HG03457 (cell line): ENCODE measurements at regions not wholly inside any gene's neighbourhood (a gene's known extent, or its start where the extent isn't known, plus 50 kb on each side); places are given as distances from the start of the nearest gene placed in this dataset.

Source experiments
- ATAC-seq: cut with Tn5 transposase; IDR thresholded peaks from one replicate; pipeline ENCODE4 v1.9.1; 2021; ENCODE audit warnings: moderate number of reproducible peaks; ENCODE audit not compliant: unreplicated experiment

DNA sequence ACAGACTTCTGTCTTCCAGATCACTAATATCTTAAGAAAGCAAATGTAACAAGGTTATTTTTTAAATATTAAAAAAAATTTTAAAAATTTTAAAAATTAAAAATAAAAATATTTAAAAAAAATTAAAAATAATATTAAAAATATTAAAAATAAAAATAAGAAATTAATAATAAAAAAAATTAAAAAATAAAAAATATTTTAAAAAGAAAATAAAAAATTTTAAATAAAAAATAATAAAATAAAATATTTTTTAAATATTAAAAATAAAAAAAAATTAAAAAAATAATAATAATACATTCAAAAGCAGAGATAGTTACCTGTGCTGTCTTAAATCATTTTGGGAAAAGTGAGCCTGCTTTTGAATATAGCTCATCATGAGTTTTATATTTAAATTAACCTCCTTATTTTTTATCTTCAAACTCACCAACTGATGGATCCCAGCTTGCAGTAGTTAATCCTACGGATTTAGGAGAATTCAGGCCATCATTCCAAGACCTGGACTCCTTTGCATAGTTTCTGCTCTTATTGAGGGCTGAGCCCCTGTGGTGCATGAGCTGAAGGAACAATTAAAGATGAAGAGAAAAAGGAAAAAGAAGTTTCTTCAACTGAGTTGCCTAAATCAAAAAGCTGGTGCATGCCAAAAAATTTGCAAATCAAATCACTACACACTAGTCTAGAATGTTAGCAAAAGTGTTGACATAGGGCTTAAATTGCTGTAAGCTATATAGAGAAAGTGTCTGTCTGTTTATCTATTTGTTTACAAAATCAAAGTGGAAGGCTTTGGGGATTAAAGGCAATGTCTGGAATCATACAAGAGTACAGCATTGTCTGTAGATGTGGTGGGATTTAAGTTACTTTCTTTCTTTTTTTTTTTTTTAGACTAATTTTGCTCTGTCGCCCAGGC lies 50.5 kb upstream of the ZNF438 start:
- ATAC-seq, result no peak

GRCh38 chr10:31083765-31084184 lies 52.1 kb upstream of the ZNF438 start:
- no peak for ATAC-seq

DNA sequence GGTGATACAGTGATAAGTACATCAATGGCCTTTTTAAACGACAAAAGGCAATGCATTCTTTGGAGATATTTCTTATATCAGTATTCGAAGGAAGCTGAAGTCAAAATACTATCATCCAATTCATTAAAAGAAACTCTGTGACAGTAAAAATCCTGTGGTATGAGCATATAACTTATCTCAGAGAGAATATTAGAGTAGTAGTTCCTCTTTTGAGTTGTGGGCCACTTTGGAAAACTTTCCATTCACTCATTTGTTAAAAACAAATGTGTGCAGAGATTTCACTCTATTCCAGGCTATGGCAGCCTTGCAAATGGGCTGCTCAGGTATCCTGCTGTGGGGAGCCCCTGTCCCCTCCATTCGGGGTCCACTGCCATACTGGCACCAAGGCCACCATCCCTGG lies 55.3 kb upstream of the ZNF438 start:
- ATAC-seq, result no peak

DNA sequence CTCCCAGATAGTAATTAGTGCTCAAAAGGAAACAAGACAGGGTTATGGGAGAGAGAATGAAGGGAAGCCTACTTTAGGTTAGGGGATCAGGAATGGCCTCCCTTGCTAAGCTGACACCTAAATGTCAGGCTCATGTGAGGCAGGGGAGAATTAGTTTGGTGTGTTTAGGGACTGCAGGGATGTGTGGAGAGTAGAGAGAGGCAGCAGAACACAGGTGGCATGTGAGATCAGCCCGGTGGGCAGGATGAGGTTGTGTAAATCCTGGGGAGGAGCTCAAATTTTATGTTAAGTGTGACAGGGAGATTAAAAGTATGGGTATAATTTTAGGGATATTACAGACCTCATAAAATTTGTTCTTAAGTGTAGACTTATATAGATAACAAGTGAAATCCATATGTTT lies 56.2 kb upstream of the ZNF438 start:
- ATAC-seq, result no peak

DNA sequence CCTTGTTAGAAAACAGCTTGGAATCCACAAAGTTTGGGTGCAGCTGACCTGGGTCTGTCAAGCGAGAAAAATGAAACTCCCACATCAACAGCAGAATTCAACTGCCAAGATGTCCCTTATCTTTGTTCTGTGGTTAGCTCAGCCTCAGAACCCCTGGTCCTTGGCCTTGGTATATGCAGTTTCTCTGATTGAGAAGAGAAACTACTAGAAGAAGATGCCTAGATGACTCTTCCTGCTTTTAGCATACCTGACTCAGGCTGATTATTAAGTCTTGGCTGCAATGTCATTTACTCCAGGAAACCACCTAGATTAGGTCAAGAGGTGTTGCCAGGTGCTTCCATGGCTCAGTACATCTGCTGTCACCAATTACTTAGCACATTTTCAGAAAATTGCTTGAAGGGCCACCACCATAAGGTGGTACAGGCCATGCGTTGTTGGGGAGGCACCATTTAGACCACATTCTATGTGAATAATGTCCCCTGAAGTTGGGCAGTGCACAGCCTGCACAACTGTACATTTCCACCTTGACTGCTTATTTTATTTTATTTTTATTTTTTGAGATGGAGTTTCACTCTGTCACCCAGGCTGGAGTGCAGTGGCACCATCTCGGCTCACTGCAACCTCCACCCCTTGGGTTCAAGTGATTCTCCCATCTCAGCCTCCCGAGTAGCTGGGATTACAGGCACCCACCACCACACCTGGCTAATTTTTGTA lies 59.4 kb upstream of the ZNF438 start:
- ATAC-seq, result no peak

DNA sequence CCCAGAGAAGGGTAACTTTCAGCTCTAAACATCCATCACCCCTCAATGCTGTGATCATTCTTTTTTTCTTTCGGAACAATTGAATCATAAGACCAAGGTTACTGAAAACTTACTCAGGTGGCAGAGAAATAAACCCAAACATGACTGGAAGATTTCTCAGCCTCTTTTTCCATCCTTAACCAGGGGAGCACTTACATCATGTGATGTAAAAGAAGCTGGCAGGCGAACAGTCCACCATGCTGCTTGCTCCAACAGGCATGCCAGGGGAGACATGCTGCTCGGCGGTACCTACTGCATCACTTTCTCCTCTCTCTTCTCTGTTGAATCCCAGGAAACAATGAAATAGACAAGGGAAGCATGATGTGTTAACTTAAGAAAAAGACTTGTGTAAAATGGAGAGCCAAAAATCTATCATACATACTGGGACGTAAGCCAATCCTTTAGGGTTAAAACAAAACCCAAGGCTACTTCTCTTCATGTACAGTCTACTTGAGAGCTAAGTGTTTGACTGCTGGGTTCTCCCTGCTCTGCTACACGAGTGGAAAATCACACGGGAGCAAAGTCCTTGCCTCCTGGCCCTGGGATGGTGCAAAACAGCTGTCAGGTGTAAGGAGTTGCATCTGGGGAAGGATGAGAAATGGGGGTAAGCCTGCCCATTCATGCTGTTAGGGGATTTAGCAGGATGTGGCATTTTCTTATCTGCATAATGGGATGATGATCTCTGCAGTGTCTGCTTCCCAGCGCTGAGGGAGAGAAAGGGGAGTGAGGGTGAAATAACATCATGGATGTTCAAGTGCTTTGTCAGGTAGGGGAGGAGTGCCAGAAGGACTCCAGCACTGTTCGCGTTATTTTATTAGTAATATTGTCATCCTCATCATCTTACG lies 64.3 kb upstream of the ZNF438 start:
- ATAC-seq, result no peak

DNA sequence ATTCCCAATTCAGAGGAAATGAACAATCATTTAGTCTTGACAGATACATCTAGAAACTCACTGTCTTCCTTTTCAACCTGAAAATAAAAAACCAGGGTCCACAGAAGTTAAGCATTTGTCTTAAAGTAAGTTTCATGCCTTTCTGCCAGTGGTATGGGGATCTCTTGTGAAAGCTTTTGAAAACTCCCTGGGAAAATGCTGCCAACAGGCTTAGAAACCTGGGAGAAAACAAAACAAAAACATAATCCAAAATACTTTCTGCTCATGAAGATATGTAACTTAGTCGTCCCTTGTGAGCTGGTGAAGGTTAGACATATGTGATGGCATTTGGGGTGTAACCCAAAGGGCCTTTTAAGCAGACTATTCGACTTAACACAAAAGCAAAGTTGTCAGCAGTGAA lies 66.4 kb upstream of the ZNF438 start:
- no peak for ATAC-seq

DNA sequence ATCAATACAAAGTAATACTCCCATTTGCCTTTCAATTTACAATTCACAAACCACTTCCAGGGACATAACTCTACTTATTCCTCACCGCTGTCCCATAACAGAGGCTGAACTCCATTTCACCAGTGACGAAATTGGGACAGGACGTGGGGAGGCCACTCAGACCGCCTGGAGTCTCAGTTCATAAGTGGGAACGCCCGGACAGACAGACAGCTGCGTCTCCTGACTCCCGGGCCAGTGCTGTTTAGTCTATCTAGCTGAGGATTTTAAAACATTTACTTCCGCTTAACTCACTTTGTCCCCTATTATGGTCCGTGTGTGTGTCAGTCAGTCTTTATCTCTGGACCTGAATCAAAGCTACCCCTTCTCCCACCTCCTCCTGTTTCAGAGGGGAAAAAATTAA lies 67.4 kb upstream of the ZNF438 start:
- ATAC-seq, result no peak

DNA sequence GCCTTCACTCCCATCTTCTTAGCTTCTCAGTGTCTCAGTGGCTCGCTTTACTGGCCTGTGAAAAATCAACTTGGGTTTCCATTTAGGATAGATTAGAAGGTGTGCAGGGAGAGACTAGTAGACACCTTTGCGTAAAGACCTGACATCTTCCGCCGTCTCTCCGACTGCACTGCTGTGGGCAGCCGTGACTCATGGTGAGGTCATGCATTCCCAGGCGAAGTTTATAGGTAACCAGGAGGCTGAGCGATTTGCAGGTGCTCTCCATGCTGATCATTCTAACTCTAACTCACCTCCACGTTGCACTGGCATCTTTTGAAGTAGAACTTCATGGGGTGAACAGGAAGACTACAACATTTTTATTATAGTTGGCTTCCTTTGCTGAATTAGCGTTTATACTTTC lies 68.0 kb upstream of the ZNF438 start:
- no peak for ATAC-seq

GRCh38 chr10:31100115-31100601 lies 68.5 kb upstream of the ZNF438 start:
- no peak for ATAC-seq

DNA sequence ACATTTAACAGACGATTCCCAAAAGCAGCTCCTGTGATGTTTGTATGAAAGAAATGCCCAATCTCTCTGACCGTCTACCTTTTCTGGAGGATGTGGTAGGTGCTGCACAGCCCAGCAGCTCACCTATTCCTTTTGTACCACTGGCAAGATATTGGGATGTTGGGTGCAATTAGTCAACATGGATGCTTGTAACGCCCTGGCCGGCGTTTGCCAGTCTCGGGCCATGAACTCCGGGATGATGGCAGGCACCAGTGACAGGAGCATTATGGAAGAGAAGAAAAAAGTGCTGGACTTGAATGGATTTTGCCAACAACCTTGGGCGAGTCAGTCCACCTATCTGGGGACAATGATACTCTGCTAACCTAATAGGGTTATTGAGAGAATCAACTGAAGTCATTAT lies 69.0 kb upstream of the ZNF438 start:
- ATAC-seq, result no peak

- ATAC-seq, result peak; percentile 71
These were observed 69.5 kb upstream of the ZNF438 start for GRCh38 chr10:31101123-31101522.

GRCh38 chr10:31102421-31102820 lies 70.8 kb upstream of the ZNF438 start:
- ATAC-seq, result no peak

- ATAC-seq, result no peak
These were observed 71.4 kb upstream of the ZNF438 start for GRCh38 chr10:31103112-31103511.

- ATAC-seq, result no peak
These were observed 81.3 kb upstream of the ZNF438 start for GRCh38 chr10:31112961-31113360.

- no peak for ATAC-seq
These were observed 84.6 kb upstream of the ZNF438 start for GRCh38 chr10:31116226-31116625.

GRCh38 chr10:31118556-31118955 lies 86.9 kb upstream of the ZNF438 start:
- no peak for ATAC-seq

GRCh38 chr10:31120392-31120791 lies 88.7 kb upstream of the ZNF438 start:
- no peak for ATAC-seq

DNA sequence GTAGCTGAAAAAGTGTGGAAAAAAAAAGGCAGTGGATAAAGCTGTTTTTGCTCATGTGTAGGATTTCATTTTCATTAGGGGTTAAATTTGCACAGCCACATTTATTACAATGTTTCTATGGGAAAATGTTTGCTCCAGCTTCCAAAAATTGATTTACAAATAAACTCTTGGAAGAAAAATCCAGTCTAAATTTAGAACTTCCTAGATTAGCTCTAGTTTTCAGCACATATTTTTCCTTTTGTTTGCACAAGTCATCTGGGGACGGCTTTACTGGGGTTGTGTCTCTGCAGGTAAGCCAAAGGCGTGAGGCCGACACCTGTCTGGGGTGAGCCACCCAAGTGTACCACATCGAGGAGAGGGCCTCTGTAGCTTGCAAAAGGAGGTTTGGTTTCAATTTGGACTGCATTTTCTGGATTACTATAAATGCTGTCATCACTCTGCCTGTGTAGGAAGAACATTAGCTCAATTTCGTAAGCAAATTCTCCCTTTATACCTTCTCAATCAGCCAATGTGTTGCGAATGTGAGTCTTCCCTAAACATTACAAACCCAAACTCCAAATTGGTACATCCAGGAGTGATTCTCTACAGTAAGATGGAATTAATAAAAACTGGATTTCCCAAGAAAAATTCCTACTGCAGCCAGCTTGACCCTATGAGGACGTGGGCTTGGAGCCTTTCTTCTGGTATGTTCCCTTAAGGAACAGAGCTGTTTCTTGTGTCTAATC lies 89.5 kb upstream of the ZNF438 start:
- ATAC-seq, result no peak

DNA sequence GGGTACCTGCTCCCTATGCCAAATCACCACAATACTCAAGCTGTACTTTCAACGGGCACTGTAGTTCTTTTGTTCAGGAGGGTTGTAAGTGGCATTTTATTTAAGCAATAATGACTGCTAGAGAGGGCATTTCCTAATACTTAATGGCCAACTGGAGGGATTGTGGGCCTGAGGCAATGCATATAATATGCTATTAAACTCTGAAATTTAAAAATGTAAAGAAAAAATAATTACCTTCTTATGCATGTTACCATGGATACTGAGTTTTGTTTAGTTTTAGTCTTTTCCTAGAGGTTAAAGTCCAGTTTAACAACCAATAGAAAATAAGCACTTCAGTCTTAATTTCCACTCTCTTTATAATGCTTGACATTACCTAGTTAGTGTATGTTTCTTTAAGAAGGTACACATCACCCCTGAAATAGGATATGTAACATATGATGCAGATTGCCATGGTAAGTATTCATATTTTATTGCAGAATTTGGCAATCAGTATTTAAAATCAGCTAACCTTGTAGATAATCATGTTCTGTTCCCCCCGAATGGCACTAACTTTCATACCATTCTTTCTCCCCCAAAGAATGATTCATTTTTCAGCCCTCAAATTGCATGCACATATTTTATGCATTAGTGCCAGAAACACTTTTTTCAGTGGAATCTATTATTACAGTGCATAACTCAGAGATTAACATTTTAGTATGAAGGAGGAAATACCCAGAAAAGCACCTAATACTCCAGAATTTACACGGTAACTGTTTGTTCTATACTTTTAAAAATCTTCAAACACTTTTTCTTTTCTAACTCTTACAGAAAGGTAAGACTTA lies 90.3 kb upstream of the ZNF438 start:
- no peak for ATAC-seq
